ENCODE measurements at regions not wholly inside any gene's neighbourhood (a gene's known extent, or its start where the extent isn't known, plus 50 kb on each side); places are given as distances from the start of the nearest gene placed in this dataset.

GRCh38 chr3:88767746-88768145 is 339.7 kb upstream of the EPHA3 start:
- Histone ChIP-seq H2AFZ (ENCODE audit: low read length) (no peak overlapping the region), H3K4me1 (ENCODE audit: control insufficient read depth, extremely low read depth, insufficient read depth, low read length) (no peaks in the 10 kb centered on the region), H3K27ac (ENCODE audit: insufficient read depth, low read length) (no peak overlapping the region), H3K9ac (ENCODE audit: insufficient read depth, low read length) (no peak overlapping the region), H3K36me3 (ENCODE audit: control insufficient read depth, insufficient read depth, low read length) (no peaks in the 10 kb centered on the region), H4K20me1 (ENCODE audit: control insufficient read depth, extremely low read depth, insufficient read depth, low read length) (no peaks in the 10 kb centered on the region), H3K9me3 (ENCODE audit: control insufficient read depth, insufficient read depth, low read depth, low read length) (no peaks in the 10 kb centered on the region), H3K4me2 (ENCODE audit: extremely low read depth, insufficient read depth, low read length) (no peak overlapping the region), H3K27me3 (ENCODE audit: control insufficient read depth, insufficient read depth, low read length) (no peaks in the 10 kb centered on the region), H3K4me3 (replicated peaks in 1 of 4; ENCODE audit: control extremely low read depth in 1 of 4, insufficient read depth in 1 of 4, low read depth in 3 of 4, low read length in 4 of 4) (no peak overlapping the region), H3K79me2 (ENCODE audit: control insufficient read depth, insufficient read depth, low read length) (no peaks in the 10 kb centered on the region)
- DNase-seq (ENCODE audit: low read depth in 2 of 2), result no peak
- TF ChIP-seq CTCF (conservative IDR thresholded peaks at IDR 0.05 in 1 of 2, IDR thresholded peaks at IDR 0.05 in 1 of 2; ENCODE audit: low read depth in 1 of 2, low read length in 2 of 2) (no peak), EZH2 (IDR thresholded peaks at IDR 0.05; ENCODE audit: low read length, missing control alignments) (no peak)

DNA sequence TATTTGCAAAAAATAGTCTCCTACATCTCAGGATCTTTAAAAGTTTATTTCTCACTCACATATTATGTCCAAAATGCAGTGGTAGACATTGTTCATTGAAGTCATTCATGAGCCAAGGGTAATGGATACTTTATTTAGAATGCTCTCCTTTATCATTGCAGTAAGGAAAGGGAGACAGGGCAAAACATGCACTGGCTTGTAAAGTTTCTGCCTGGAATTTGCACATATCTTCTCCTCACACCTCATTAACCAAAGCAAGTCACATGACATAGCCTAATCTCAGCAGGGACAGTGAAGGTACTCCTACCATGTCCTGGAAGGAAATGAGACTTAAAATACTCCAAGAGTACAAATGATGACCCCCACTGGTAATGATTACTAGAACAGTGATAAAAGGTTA is 333.7 kb upstream of the EPHA3 start:
- no peaks in the 10 kb centered on the region for H3K9me3 ChIP-seq (ENCODE audit: control insufficient read depth, insufficient read depth, low read depth, low read length)
- H4K20me1 ChIP-seq (ENCODE audit: control insufficient read depth, extremely low read depth, insufficient read depth, low read length), result no peaks in the 10 kb centered on the region
- H3K27me3 ChIP-seq (ENCODE audit: control insufficient read depth, insufficient read depth, low read length), result no peaks in the 10 kb centered on the region
- no peaks in the 10 kb centered on the region for H3K79me2 ChIP-seq (ENCODE audit: control insufficient read depth, insufficient read depth, low read length)
- no peak overlapping the region for H3K9ac ChIP-seq (ENCODE audit: insufficient read depth, low read length)
- no peak overlapping the region for H3K4me2 ChIP-seq (ENCODE audit: extremely low read depth, insufficient read depth, low read length)
- no peak for DNase-seq (ENCODE audit: low read depth in 2 of 2)
- H3K27ac ChIP-seq (ENCODE audit: insufficient read depth, low read length), result no peak overlapping the region
- H3K4me3 ChIP-seq (replicated peaks in 1 of 4; ENCODE audit: control extremely low read depth in 1 of 4, insufficient read depth in 1 of 4, low read depth in 3 of 4, low read length in 4 of 4), result no peak overlapping the region
- no peaks in the 10 kb centered on the region for H3K4me1 ChIP-seq (ENCODE audit: control insufficient read depth, extremely low read depth, insufficient read depth, low read length)
- no peaks in the 10 kb centered on the region for H3K36me3 ChIP-seq (ENCODE audit: control insufficient read depth, insufficient read depth, low read length)
- TF ChIP-seq CTCF (conservative IDR thresholded peaks at IDR 0.05 in 1 of 2, IDR thresholded peaks at IDR 0.05 in 1 of 2; ENCODE audit: low read depth in 1 of 2, low read length in 2 of 2) (no peak), EZH2 (IDR thresholded peaks at IDR 0.05; ENCODE audit: low read length, missing control alignments) (no peak)
- no peak overlapping the region for H2AFZ ChIP-seq (ENCODE audit: low read length)

DNA sequence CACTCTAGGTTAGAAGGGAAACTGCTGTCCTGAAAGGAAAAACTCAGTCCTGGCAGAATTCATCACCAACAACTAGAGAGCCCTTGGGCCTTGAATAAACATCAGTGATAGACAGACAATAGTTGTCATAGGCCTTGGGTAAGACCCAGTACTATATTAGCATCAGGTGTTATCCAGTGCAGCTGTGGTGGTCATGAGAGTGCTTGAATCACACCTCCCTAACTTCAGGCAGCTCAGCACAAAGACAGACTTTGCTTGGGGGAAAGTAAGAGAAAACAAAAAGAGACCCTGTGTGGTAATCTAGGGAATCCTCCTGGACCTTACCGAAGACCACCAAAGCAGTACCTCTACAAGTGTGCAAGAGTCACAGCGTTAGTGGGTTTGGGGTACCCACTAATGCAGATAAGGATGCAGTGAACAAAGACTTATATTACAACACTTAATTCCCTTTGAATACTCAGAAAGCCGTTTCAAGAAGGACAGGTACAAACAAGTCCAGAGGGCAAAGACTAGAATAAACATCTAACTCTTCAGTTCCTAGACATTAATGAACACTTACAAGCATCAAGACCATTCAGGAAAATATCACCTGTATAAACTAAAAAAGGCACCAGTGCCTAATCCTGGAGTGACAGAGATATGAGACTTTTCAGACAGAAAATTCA is 332.3 kb upstream of the EPHA3 start:
- Histone ChIP-seq H3K27me3 (ENCODE audit: control insufficient read depth, insufficient read depth, low read length) (no peaks in the 10 kb centered on the region), H3K79me2 (ENCODE audit: control insufficient read depth, insufficient read depth, low read length) (no peaks in the 10 kb centered on the region), H2AFZ (ENCODE audit: low read length) (no peak overlapping the region), H3K4me3 (replicated peaks in 1 of 4; ENCODE audit: control extremely low read depth in 1 of 4, insufficient read depth in 1 of 4, low read depth in 3 of 4, low read length in 4 of 4) (no peak overlapping the region), H3K4me1 (ENCODE audit: control insufficient read depth, extremely low read depth, insufficient read depth, low read length) (no peaks in the 10 kb centered on the region), H3K4me2 (ENCODE audit: extremely low read depth, insufficient read depth, low read length) (no peak overlapping the region), H3K9ac (ENCODE audit: insufficient read depth, low read length) (no peak overlapping the region), H4K20me1 (ENCODE audit: control insufficient read depth, extremely low read depth, insufficient read depth, low read length) (no peaks in the 10 kb centered on the region), H3K9me3 (ENCODE audit: control insufficient read depth, insufficient read depth, low read depth, low read length) (no peaks in the 10 kb centered on the region), H3K27ac (ENCODE audit: insufficient read depth, low read length) (no peak overlapping the region), H3K36me3 (ENCODE audit: control insufficient read depth, insufficient read depth, low read length) (no peaks in the 10 kb centered on the region)
- DNase-seq (ENCODE audit: low read depth in 2 of 2), result no peak
- no peak for TF ChIP-seq CTCF (conservative IDR thresholded peaks at IDR 0.05 in 1 of 2, IDR thresholded peaks at IDR 0.05 in 1 of 2; ENCODE audit: low read depth in 1 of 2, low read length in 2 of 2)
- TF ChIP-seq EZH2 (IDR thresholded peaks at IDR 0.05; ENCODE audit: low read length, missing control alignments), result no peak
